ENCODE measurements at regions not wholly inside any gene's neighbourhood (a gene's known extent, or its start where the extent isn't known, plus 50 kb on each side); places are given as distances from the start of the nearest gene placed in this dataset.

DNA sequence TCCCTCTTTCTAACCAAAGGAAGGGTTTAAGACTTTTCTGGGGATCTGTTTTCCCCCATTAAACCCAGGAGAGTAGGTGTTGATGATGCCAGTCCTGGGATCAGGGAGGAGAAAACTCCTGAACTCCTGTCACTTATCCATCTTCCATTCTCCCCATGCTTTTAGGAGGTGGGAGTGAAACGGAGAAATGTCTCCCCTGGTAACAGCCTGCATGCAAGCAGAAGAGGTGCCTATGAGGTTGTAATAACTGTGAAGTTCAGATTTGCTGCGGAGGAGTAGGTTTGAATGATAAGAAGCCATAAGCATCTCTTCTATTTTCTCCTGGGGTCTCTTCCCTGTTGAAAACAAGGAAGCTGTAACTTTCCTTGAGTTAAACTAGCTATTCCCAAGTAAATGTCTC lies 150.8 kb downstream of the SLC4A3 start:
- intact Hi-C loops (cut with DNase I; ENCODE audit: low total_unique reads): no loop called here
- Histone ChIP-seq H3K27ac (no peak overlapping the region), H3K4me3 (no peak overlapping the region), H3K36me3 (no peaks in the 10 kb centered on the region), H3K9me3 (no peaks in the 10 kb centered on the region), H3K4me1 (no peaks in the 10 kb centered on the region), H3K27me3 (no peaks in the 10 kb centered on the region)
- TF ChIP-seq POLR2A (IDR thresholded peaks at IDR 0.05): no peak
- TF ChIP-seq, protein P1, sequence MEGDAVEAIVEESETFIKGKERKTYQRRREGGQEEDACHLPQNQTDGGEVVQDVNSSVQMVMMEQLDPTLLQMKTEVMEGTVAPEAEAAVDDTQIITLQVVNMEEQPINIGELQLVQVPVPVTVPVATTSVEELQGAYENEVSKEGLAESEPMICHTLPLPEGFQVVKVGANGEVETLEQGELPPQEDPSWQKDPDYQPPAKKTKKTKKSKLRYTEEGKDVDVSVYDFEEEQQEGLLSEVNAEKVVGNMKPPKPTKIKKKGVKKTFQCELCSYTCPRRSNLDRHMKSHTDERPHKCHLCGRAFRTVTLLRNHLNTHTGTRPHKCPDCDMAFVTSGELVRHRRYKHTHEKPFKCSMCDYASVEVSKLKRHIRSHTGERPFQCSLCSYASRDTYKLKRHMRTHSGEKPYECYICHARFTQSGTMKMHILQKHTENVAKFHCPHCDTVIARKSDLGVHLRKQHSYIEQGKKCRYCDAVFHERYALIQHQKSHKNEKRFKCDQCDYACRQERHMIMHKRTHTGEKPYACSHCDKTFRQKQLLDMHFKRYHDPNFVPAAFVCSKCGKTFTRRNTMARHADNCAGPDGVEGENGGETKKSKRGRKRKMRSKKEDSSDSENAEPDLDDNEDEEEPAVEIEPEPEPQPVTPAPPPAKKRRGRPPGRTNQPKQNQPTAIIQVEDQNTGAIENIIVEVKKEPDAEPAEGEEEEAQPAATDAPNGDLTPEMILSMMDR (IDR thresholded peaks at IDR 0.05): no peak
- no peak for DNase-seq

GRCh38 chr2:219782737-219783348 lies 155.4 kb downstream of the SLC4A3 start:
- H3K27ac ChIP-seq: no peak overlapping the region
- no peaks in the 10 kb centered on the region for H3K9me3 ChIP-seq
- no peak overlapping the region for H3K4me3 ChIP-seq
- no peak for DNase-seq
- TF ChIP-seq POLR2A (IDR thresholded peaks at IDR 0.05): no peak
- TF ChIP-seq, protein P1 (IDR thresholded peaks at IDR 0.05): no peak
- intact Hi-C loops (cut with DNase I; ENCODE audit: low total_unique reads): no loop called here
- H3K36me3 ChIP-seq: no peaks in the 10 kb centered on the region
- no peaks in the 10 kb centered on the region for H3K27me3 ChIP-seq
- no peaks in the 10 kb centered on the region for H3K4me1 ChIP-seq

DNA sequence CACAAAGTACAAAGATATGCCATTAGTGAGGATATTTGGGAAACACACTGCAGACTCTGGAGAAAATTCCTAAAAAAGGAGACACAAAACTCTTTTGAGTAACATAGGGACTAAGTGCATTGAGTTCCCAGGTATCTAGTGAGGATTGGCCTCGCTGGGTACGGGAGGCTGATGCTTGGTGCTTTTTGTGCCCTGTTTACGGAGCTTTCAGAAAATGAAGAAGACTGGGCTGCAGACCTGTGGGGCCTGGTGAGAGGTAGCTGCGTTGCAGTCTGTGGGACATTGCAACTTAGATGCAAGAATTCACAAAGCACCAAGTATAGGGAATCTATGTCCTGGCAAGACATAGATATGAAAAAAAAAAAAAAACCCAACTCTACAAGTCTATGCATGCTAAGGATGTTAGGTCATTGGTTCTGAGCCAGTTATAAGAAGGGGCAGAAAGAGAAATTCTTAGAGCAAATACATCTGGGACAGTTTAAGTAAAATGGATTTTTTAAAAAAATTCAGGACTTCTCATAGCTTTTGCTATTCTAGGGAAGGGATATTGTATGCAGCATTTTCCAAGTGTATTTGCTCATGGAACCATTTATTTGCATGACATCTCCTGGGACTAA lies 156.0 kb downstream of the SLC4A3 start:
- H3K4me3 ChIP-seq: no peak overlapping the region
- H3K27me3 ChIP-seq: no peaks in the 10 kb centered on the region
- H3K36me3 ChIP-seq: no peaks in the 10 kb centered on the region
- no peaks in the 10 kb centered on the region for H3K9me3 ChIP-seq
- DNase-seq: no peak
- intact Hi-C loops (cut with DNase I; ENCODE audit: low total_unique reads): no loop called here
- TF ChIP-seq, protein P1 (IDR thresholded peaks at IDR 0.05): no peak
- TF ChIP-seq POLR2A (IDR thresholded peaks at IDR 0.05): no peak
- no peak overlapping the region for H3K27ac ChIP-seq
- no peaks in the 10 kb centered on the region for H3K4me1 ChIP-seq

DNA sequence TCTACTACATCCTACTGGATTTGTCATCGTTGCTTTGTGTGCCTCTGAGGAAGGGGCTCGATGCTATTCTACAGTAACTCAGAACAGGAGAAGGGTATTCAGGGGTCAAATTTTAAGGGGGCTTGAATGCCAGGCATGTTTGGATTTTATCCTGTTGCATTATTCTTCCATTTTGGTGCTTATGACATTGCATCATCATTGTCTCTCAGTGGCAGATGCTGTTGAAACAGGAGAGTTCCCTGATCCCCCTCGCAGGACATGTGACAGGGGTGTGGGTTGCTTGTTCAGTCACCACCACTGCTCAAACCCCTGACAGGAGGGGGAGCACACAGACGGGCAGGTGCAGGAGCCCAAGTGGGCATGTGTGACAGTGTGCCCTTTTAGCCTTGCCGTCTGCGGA lies 156.7 kb downstream of the SLC4A3 start:
- Histone ChIP-seq H3K4me3 (no peak overlapping the region), H3K9me3 (no peaks in the 10 kb centered on the region), H3K36me3 (no peaks in the 10 kb centered on the region), H3K27me3 (no peaks in the 10 kb centered on the region), H3K4me1 (no peaks in the 10 kb centered on the region), H3K27ac (no peak overlapping the region)
- intact Hi-C loops (cut with DNase I; ENCODE audit: low total_unique reads): no loop called here
- no peak for DNase-seq
- TF ChIP-seq, protein P1 (IDR thresholded peaks at IDR 0.05): no peak
- TF ChIP-seq POLR2A (IDR thresholded peaks at IDR 0.05): no peak

- intact Hi-C loops (cut with DNase I; ENCODE audit: low total_unique reads): no loop called here
- TF ChIP-seq POLR2A (IDR thresholded peaks at IDR 0.05): no peak
- Histone ChIP-seq H3K27ac (no peak overlapping the region), H3K36me3 (no peaks in the 10 kb centered on the region), H3K9me3 (no peaks in the 10 kb centered on the region), H3K4me3 (no peak overlapping the region), H3K27me3 (no peaks in the 10 kb centered on the region), H3K4me1 (no peaks in the 10 kb centered on the region)
- no peak for DNase-seq
These were observed 162.0 kb downstream of the SLC4A3 start for GRCh38 chr2:219789476-219789875.
